Lower lobe of right lung (tissue), 2 donors: ENCODE measurements at regions not wholly inside any gene's neighbourhood (a gene's known extent, or its start where the extent isn't known, plus 50 kb on each side); places are given as distances from the start of the nearest gene placed in this dataset.

Experiments used
- ATAC-seq, 2 donors: fragments of 200-7000 bp; cut with Tn5 transposase; one replicate each; pipeline ENCODE4 v1.9.1; 2020 to 2022; ENCODE audit warnings: mild to moderate bottlenecking in 2 of 2, moderate library complexity in 2 of 2
- DNase-seq: peaks from one replicate; pipeline ENCODE4 v3.0.0-alpha.2; 2020
- H3K27ac ChIP-seq: fragments of 200-600 bp; one replicate; pipeline ENCODE4 v1.8.0; 2022
- H3K27me3 ChIP-seq: fragments of 200-600 bp; one replicate; pipeline ENCODE4 v1.8.0; 2022; ENCODE audit warnings: low read depth
- H3K36me3 ChIP-seq: fragments of 200-600 bp; one replicate; pipeline ENCODE4 v1.8.0; 2022; ENCODE audit warnings: mild to moderate bottlenecking
- H3K4me1 ChIP-seq: fragments of 200-600 bp; one replicate; pipeline ENCODE4 v1.8.0; 2022
- H3K4me3 ChIP-seq: fragments of 200-600 bp; one replicate; pipeline ENCODE4 v1.8.0; 2022; ENCODE audit warnings: mild to moderate bottlenecking
- H3K9me3 ChIP-seq: fragments of 200-600 bp; one replicate; pipeline ENCODE4 v1.8.0; 2022
- intact Hi-C: fragments of 100-400 bp; cut with DNase I; formaldehyde crosslinking; loops from one replicate; pipeline ENCODE4 v1.11.0; 2022
- TF ChIP-seq, protein P1 (sequence below): fragments of 200-600 bp; IDR thresholded peaks from one replicate; pipeline ENCODE4 v1.8.0; 2022; ENCODE audit warnings: antibody characterized with exemption, mild to moderate bottlenecking
- donor health status: DM: no; HTN: yes; CAD: no; lungs with severe emphysema.

DNA sequence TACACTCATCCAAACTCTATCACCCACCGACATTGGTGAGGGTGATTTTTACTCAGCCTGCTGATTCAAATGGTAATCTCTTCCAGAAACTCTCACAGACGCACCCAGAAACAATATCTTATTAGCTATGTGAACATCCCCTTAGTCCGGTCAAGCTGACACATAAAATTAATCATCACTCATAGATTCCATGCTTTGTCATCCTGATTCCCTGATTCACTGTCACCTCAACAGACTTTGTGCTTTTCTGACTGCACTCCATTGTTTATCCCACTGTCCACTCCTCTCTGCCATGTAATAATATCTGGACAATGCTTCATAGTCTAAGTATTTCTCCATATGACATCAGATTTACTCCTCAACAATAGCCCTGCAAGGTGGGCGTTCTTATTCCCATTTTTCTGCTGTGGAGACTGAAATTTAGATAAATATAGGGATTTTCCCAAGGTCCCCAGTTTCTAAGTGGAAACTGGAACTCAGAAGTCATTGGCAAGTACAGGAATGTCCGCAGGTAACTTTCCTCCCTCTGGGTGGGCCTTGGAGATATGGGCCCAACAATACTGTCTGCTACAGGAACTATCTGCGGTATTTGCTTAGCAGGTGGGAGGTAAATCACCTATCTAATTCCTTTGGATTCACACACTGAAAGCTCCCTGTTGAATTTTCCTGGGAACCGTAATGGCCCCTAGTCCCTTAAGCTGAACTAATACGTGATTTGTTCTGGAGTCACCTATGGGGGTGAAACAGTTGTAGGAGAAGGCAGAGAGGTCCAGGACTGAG, 228.6 kb upstream of the BCOR start:
- no peaks in the 10 kb centered on the region for H3K4me1 ChIP-seq
- H3K36me3 ChIP-seq = no peaks in the 10 kb centered on the region
- H3K27ac ChIP-seq = no peak overlapping the region
- intact Hi-C loops = no loop called here
- ATAC-seq (no peak), DNase-seq (no peak)
- H3K4me3 ChIP-seq = no peak overlapping the region
- TF ChIP-seq, protein P1, sequence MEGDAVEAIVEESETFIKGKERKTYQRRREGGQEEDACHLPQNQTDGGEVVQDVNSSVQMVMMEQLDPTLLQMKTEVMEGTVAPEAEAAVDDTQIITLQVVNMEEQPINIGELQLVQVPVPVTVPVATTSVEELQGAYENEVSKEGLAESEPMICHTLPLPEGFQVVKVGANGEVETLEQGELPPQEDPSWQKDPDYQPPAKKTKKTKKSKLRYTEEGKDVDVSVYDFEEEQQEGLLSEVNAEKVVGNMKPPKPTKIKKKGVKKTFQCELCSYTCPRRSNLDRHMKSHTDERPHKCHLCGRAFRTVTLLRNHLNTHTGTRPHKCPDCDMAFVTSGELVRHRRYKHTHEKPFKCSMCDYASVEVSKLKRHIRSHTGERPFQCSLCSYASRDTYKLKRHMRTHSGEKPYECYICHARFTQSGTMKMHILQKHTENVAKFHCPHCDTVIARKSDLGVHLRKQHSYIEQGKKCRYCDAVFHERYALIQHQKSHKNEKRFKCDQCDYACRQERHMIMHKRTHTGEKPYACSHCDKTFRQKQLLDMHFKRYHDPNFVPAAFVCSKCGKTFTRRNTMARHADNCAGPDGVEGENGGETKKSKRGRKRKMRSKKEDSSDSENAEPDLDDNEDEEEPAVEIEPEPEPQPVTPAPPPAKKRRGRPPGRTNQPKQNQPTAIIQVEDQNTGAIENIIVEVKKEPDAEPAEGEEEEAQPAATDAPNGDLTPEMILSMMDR = no peak
- H3K9me3 ChIP-seq = no peaks in the 10 kb centered on the region
- no peaks in the 10 kb centered on the region for H3K27me3 ChIP-seq

DNA sequence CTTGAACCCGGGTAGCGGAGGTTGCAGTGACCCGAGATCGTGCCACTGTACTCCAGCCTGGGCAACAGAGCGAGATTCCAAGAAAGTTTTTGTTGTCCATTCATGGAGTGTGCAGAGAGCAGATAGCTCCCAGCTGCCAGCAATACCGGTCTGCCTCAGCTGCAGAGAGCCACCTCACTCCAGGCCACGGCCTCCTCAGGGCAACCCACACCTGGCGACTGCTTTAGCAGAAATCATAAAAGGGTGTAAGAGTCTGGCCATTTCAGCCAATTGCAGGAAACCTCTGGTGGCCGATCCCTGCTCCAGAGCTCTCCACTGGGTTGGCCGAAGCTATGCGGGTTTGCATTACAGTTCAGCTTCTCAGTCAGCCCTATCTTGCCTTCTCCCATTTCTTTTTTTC, 227.4 kb upstream of the BCOR start:
- Histone ChIP-seq H3K27me3 (no peaks in the 10 kb centered on the region), H3K4me1 (no peaks in the 10 kb centered on the region), H3K27ac (no peak overlapping the region), H3K4me3 (no peak overlapping the region), H3K9me3 (no peaks in the 10 kb centered on the region), H3K36me3 (no peaks in the 10 kb centered on the region)
- TF ChIP-seq, protein P1 = no peak
- DNase-seq = no peak
- intact Hi-C loops = no loop called here
- ATAC-seq = no peak

DNA sequence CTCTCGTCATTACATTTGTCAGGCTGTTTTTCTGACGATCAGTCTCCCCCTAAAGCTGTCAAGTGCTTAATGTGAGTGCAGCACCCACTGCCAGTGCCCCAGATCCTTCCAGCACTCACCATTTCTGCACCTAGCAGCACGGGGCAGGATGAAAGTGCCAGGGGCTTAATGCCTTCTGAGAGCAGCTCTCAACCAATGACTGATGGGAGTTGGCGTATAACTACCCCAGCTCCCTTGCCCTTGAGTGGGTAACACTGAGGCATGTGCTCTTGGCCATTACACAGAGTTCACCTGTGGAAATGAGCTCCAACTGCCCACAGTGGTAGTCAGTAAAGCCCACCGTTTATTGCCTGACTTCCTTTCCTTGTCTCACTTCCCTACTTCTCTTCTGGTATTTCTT, 226.2 kb upstream of the BCOR start:
- ATAC-seq (no peak), DNase-seq (no peak)
- H3K27ac ChIP-seq = no peak overlapping the region
- no peak overlapping the region for H3K4me3 ChIP-seq
- H3K36me3 ChIP-seq = no peaks in the 10 kb centered on the region
- no peaks in the 10 kb centered on the region for H3K27me3 ChIP-seq
- H3K9me3 ChIP-seq = no peaks in the 10 kb centered on the region
- intact Hi-C loops = no loop called here
- H3K4me1 ChIP-seq = no peaks in the 10 kb centered on the region
- TF ChIP-seq, protein P1 = no peak

DNA sequence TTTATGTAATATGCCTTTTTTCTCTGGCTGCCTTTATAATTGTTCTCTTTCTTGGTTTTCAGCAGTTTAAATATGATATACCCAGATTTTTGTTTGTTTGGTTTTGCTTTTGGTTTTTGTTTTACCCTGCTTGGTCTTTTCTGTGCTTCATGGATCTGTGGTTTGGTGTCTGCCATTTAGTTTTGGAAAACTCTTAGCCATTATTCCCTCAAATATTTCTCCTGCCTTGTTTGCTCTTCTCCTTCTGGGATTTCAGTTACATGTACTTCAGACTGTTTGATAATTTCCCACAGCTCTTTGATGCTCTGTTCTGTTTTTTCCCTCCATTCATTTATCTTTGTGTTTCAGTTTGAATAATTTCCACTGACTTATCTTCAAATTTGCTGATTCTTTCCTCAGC, 223.1 kb upstream of the BCOR start:
- Histone ChIP-seq H3K27me3 (no peaks in the 10 kb centered on the region), H3K4me3 (no peak overlapping the region), H3K4me1 (no peaks in the 10 kb centered on the region), H3K9me3 (no peaks in the 10 kb centered on the region), H3K36me3 (no peaks in the 10 kb centered on the region), H3K27ac (no peak overlapping the region)
- TF ChIP-seq, protein P1 = no peak
- ATAC-seq (no peak), DNase-seq (no peak)
- intact Hi-C loops = no loop called here

DNA sequence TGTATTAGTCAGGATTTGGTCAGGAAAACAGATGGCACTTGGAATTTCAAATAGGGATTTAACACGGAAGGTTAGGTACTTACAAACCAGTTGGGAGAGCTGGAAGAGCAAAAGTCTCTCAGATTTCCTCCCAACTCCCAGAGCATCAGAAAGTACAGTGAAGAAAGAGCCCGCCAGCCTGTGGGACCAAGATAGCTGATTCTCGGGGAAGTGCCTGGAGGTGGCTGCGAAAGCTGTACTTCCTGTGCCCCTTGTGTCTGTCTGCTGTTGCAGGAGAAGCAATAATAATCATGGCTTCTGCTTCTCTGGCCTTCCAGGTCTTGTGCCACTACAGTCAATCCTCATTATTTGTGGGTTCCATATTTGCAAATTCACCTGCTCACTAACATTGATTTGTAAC, 221.0 kb upstream of the BCOR start:
- TF ChIP-seq, protein P1 = no peak
- H3K9me3 ChIP-seq = no peaks in the 10 kb centered on the region
- H3K27ac ChIP-seq = no peak overlapping the region
- no peaks in the 10 kb centered on the region for H3K36me3 ChIP-seq
- intact Hi-C loops = no loop called here
- DNase-seq = no peak
- H3K4me3 ChIP-seq = no peak overlapping the region
- no peaks in the 10 kb centered on the region for H3K4me1 ChIP-seq
- H3K27me3 ChIP-seq = no peaks in the 10 kb centered on the region
- ATAC-seq = no peak
